Activated CD4-positive, CD25-positive, alpha-beta regulatory T cell treated with anti-CD3 and anti-CD28 coated beads, Interleukin-2, amount 50 U/mL, for 16 hours (primary cell): ENCODE measurements at regions not wholly inside any gene's neighbourhood (a gene's known extent, or its start where the extent isn't known, plus 50 kb on each side); places are given as distances from the start of the nearest gene placed in this dataset.

ENCODE experiments used
- DNase-seq: peaks from one replicate; pipeline ENCODE4 v3.0.0-alpha.2; 2020; ENCODE audit warnings: low read depth, low spot score

DNA sequence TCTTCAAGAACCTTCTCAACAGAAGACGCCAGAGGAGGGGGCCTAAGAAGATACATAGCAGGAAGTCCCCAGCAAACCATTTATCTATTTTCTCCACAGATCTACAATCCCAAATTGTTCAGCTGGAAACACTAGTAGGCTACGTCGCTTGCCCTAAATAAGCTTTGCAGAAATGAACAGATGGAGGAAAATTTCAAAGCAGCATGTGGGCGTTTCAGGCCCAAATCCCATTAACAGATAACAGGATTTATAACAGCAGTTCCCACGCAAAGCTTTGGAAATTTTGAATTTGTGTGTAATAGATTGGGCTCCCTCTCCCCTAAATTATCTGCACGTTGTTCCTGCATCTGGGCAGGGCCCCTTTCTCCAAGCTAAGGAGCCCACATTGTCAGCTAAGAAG is 60.6 kb upstream of the FRMD4A start:
- no peak for DNase-seq

DNA sequence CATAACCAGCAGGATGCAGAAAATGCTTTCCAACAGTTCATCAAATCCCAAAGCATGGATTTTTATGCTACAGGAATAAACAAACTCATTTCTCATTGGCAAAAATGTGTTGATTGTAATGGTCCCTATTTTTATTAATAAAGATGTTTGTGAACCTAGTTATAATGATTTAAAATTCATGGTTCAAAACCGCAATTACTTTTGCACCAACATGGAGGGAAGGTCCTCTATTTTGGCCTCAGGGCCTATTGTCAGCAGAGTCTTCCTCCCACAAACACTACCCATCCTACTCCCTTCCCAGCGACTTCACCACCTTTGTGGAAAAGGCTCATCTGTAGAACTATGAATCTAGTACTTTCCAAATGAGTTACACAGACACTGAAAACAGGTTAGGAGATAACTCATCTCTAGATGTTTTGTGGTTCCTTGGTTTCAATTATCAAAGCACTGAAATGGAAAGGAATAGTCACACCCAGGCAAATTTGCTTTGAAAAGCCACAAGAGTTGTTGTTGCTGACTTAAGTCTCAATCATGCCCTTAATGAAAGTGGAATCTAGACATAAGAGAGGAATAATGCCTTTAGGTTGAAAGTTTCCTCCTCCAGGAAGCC is 59.4 kb upstream of the FRMD4A start:
- DNase-seq = no peak

DNA sequence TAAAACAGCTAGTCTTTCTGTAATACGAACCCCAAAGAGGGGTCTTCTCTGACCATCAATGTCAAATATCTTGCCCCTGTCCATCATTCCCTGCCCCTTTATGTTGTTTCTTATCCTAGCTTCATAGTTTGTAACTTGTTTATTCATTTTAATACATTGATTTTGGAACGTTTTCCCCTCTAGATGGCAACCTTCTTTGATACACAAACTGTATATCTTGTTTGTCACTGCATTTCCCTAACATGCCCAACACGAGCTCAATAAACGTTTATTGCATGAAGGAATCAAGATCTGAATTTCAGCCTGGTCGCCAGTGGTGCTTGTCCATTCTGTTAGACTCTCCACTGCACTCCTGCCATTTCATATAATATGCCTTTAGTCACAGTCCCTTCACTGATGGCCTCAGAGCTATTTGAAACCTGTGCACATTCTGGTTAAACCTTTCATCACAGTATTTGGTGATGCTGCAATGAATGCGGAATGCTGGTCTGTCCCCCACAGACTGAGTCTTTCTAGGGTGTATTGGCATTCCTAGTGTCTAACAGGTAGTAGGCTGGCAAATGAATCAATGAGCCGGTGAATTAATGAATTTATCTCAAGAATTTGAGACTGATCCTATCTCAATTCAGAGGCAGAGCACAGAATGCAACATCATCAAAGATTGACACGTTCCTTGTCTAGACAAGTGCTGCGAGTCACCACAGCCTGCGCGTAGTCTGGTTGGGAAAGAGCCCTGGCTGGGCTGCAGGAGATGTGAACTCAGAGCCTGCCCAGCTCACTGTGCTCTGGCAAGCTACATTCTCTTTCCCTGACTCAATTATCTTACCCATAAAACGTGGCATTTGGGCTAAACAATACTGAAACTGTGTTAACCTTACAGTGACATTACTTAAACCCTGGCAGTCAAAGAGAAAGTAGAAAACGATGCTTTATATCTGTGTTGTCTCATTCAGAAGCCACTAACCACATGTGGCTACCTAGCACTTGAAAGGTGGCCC is 55.2 kb upstream of the FRMD4A start:
- peak; percentile 5 for DNase-seq

DNA sequence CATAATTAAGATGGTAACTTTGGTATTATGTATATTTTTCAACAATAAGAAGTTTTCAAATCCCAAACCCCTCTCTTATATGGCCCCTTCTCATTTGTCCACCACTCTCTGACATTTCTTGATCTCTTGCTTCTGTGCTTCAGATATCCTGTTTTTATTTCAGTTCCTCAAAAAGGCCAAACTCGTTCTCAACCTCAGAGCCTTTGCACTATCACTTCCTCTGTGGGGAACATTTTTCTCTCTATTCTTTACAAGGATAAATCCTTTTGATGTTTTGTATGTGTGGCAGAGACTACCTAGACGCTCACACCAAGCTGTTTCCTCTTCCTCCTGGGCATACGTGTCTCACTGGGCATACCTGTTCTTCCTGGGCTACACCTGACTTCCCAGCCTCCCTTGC is 54.2 kb upstream of the FRMD4A start:
- DNase-seq = no peak

DNA sequence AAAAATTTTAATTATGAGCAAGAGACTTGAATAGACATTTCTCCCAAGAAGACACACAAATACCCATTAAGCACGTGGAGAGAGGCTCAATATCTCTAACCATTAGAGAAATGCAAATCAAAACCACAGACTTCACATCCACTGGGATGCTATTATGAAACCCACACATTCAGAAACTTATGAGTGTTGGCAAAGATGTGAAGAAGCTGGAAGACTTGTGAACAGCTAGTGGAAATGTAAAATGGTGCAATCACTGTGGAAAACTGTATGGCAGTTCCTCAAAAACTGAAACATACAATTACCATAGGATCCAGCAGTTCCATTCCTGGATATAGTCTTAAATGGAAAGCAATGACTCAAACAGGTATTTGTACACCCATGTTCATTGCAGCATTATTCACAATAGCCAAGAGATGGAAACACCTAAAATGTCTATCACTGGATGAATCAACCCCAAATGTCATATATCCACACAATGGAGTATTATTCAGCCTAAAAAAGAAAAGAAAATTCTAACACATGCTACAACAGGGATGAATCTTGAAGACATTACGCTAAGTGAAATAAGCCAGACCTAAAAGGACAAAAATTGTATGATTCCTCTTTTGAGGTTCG is 53.5 kb upstream of the FRMD4A start:
- no peak for DNase-seq

DNA sequence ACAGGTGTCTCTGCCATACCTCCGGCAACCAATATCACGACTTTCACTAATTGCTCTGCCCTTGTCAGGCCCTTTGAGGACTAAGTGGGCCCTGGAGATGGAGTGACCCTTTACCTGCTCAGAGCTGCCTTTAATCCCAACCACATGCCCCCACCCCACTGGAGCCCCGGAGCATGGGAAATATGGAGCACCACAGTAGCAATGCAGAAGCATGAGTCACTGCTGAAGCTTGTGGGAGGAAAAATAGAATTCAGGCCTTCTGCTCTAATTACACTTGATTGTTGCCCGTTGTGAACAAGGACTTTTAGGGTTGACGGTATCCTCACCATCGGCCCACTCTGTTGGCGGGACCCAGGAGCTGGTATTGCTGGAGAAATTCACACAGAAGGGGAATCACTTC is 52.5 kb upstream of the FRMD4A start:
- no peak for DNase-seq

DNA sequence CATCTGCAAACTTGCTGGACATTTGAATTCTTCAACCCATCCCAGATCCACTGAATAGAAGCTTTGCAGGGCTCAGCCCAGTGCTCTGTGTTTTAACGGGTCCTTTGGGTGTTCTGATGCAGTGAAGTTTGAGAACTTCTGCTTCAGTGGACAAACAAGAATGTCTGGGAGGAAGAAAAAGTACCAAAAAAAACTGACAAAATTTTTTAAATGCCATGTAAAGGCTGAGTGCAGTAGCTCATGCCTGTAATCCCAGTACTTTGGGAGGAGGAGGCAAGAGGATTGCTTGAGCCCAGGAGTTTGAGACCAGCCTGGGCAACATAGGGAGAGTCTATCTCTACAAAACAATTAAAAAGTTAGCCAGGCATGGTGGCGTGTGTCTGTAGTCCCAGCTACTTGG is 51.8 kb upstream of the FRMD4A start:
- no peak for DNase-seq

DNA sequence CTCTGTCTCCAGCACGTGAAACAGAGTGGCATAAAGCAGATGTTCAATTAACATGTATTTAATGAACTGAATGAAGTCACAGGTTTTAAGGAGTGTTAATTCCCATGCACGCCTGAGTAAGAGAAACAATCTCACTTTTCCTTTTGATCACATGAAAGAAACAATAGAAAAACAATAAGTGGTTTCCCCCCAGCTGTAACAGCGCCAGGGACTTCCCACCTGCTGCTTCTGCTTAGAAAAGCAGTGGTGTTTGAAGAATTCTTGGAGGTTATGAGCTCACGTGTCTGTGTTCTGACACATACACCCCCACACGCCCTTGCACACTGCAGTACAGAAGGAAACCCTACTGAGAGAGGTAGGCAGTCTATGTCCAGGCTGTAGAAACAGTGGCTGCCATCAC is 51.3 kb upstream of the FRMD4A start:
- DNase-seq = peak; percentile 22

DNA sequence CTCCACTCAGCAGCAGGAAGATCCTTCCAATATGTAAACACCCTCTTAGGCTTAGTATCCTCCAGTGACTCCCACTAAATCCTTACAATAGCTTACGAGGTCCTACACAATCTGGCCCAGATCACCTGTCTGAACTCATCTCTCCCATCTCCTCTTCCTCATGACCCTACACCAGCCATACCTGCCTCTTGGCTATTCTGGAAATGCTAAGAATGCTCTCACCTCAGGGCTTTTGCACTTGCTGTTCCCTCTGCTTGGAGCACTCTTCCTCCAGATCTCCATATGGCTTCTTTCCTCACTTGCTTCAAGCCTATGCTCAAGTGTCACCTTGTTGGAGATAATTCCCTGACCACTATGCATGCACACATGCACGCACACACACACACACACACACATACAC is 50.8 kb upstream of the FRMD4A start:
- DNase-seq = no peak

DNA sequence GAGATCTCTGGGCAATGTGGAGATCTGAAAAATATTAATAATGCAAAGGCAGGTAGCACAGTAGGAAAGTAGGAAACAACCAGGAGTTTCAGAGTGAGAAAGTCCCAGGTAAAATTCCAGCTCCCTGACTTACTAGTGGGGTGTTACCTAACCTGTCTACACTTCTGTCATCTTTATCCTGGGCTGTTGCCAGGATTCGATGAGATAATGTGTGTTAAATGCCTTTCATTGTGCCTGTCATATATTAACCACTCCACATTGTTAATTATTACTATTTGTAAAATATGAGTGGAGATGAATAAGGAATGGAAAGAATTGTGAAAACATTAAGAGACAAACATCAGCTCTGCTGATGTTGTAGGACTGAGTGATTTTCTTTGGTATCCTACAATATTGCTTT is 50.0 kb upstream of the FRMD4A start:
- DNase-seq = no peak
